ENCODE measurements at regions not wholly inside any gene's neighbourhood (a gene's known extent, or its start where the extent isn't known, plus 50 kb on each side); places are given as distances from the start of the nearest gene placed in this dataset.

- H3K9me3 Mint-ChIP-seq, result peaks cover 7% of the 10 kb centered on the region
- ATAC-seq, result no peak
- H3K27me3 Mint-ChIP-seq, result peaks cover 20% of the 10 kb centered on the region
- H3K36me3 Mint-ChIP-seq, result no peaks in the 10 kb centered on the region
- no peak overlapping the region for H3K4me3 Mint-ChIP-seq
- H3K4me1 Mint-ChIP-seq, result no peaks in the 10 kb centered on the region
- no peak overlapping the region for H3K27ac Mint-ChIP-seq
Measured at GRCh38 chr5:174383210-174384167, 338.0 kb downstream of the NSG2 start.

DNA sequence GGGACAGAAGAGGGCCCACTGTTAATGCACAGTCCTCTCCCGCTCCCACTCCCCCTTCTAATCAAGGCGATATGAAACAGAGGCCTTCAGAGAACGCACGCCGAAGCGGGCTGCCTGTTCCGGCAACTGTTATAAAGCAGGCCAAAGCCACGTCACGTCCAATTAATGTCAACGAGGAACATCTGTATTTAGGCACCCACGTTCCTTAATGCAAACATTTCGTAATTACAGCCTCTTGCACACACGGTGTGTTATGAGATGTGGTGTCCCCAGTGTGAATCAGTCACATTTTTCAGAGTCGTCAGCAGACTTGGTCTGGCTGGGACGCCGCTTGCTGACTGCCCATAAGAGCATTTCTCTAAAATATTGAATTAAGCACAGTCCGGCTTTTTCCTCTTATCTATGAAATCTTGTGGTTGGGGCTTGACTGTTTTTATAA lies 339.0 kb downstream of the NSG2 start:
- H3K36me3 Mint-ChIP-seq, result no peaks in the 10 kb centered on the region
- ATAC-seq, result no peak
- peaks cover 6% of the 10 kb centered on the region for H3K9me3 Mint-ChIP-seq
- H3K27me3 Mint-ChIP-seq, result peaks cover 20% of the 10 kb centered on the region
- no peaks in the 10 kb centered on the region for H3K4me1 Mint-ChIP-seq
- H3K27ac Mint-ChIP-seq, result no peak overlapping the region
- no peak overlapping the region for H3K4me3 Mint-ChIP-seq

GRCh38 chr5:174386306-174386705 lies 338.1 kb upstream of the MSX2 start:
- H3K27ac Mint-ChIP-seq, result no peak overlapping the region
- ATAC-seq, result no peak
- H3K27me3 Mint-ChIP-seq, result peaks cover 20% of the 10 kb centered on the region
- H3K36me3 Mint-ChIP-seq, result no peaks in the 10 kb centered on the region
- H3K4me3 Mint-ChIP-seq, result no peak overlapping the region
- H3K9me3 Mint-ChIP-seq, result no peaks in the 10 kb centered on the region
- H3K4me1 Mint-ChIP-seq, result no peaks in the 10 kb centered on the region

DNA sequence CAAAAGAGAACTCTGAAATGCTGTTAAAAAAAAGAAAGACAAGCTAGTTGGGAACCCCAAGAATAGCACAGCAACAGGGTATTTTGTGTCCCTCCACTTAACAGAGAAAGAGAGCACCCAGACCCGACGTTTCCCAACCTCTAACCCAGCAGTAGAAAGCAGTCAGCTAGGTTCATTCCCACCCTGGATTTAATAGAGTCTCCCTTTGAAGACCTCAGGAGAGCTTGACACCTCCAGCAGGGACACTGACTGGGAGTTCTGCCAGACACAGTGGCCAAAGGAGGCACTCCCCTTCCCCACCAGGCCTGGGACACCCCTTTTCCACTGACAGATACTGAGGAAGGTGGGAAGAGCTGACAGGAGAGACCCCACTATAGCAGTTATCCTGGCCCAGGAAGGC lies 337.5 kb upstream of the MSX2 start:
- no peaks in the 10 kb centered on the region for H3K36me3 Mint-ChIP-seq
- ATAC-seq, result no peak

GRCh38 chr5:174387448-174387847 lies 336.9 kb upstream of the MSX2 start:
- Mint-ChIP-seq H3K4me1 (no peaks in the 10 kb centered on the region), H3K36me3 (no peaks in the 10 kb centered on the region), H3K27ac (no peak overlapping the region), H3K4me3 (no peak overlapping the region), H3K9me3 (no peaks in the 10 kb centered on the region), H3K27me3 (peaks cover 20% of the 10 kb centered on the region)
- no peak for ATAC-seq

More for the DNA sequence above, 337.5 kb upstream of the MSX2 start:
- Mint-ChIP-seq H3K27me3 (peaks cover 20% of the 10 kb centered on the region), H3K4me3 (no peak overlapping the region), H3K9me3 (no peaks in the 10 kb centered on the region), H3K4me1 (no peaks in the 10 kb centered on the region), H3K27ac (no peak overlapping the region)

DNA sequence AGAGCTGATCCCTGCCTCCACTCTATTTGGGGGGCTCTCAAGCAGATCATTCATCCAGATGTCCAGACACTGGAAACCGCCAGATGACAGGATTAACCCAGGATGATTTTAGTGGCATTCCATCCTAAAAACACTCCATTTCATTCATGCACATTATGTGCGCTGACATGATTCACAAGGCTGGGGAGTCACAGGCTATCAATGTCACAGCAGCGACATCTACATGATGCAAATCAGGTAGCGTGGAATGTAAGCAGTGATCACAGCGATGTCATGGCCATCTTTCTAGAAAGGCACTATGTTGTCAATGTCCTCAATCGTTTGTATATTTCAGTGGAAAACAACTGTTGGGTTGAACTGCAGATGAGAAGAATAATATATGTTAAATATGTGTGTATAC lies 331.5 kb upstream of the MSX2 start:
- ATAC-seq, result no peak
- no peak overlapping the region for H3K4me3 Mint-ChIP-seq
- H3K27ac Mint-ChIP-seq, result no peak overlapping the region
- H3K4me1 Mint-ChIP-seq, result no peaks in the 10 kb centered on the region
- H3K27me3 Mint-ChIP-seq, result no peaks in the 10 kb centered on the region
- H3K36me3 Mint-ChIP-seq, result no peaks in the 10 kb centered on the region
- H3K9me3 Mint-ChIP-seq, result no peaks in the 10 kb centered on the region

GRCh38 chr5:174396541-174396940 lies 327.8 kb upstream of the MSX2 start:
- Mint-ChIP-seq H3K9me3 (peaks cover 3% of the 10 kb centered on the region), H3K27ac (no peak overlapping the region), H3K4me3 (no peak overlapping the region), H3K27me3 (no peaks in the 10 kb centered on the region), H3K4me1 (no peaks in the 10 kb centered on the region), H3K36me3 (no peaks in the 10 kb centered on the region)
- no peak for ATAC-seq

GRCh38 chr5:174397206-174397605 lies 327.2 kb upstream of the MSX2 start:
- no peak overlapping the region for H3K4me3 Mint-ChIP-seq
- H3K9me3 Mint-ChIP-seq, result peaks cover 3% of the 10 kb centered on the region
- no peak overlapping the region for H3K27ac Mint-ChIP-seq
- ATAC-seq, result no peak
- H3K4me1 Mint-ChIP-seq, result no peaks in the 10 kb centered on the region
- no peaks in the 10 kb centered on the region for H3K27me3 Mint-ChIP-seq
- H3K36me3 Mint-ChIP-seq, result no peaks in the 10 kb centered on the region

DNA sequence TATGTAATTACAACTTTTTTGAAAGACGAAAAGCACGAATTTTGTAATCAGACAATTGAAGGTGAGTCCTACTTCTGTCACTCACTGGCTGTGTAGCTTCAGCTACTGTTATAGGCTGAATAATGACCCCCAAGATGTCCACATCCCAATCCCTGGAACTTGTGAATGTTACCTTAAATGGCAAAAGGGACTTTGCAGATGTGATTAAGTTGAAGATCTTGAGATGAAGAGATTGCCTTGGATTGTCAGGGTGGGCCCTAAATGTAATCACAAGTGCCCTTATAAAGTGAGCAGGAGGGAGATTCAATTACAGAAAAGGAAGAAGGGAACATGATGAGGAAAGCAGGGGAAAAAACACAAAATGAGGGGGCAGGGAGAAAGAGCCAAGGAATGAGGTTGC lies 326.2 kb upstream of the MSX2 start:
- H3K4me1 Mint-ChIP-seq, result no peaks in the 10 kb centered on the region
- ATAC-seq, result no peak
- H3K27ac Mint-ChIP-seq, result no peak overlapping the region
- no peaks in the 10 kb centered on the region for H3K36me3 Mint-ChIP-seq
- no peak overlapping the region for H3K4me3 Mint-ChIP-seq
- H3K9me3 Mint-ChIP-seq, result peaks cover 3% of the 10 kb centered on the region
- no peaks in the 10 kb centered on the region for H3K27me3 Mint-ChIP-seq

GRCh38 chr5:174399411-174399810 lies 325.0 kb upstream of the MSX2 start:
- no peak overlapping the region for H3K27ac Mint-ChIP-seq

DNA sequence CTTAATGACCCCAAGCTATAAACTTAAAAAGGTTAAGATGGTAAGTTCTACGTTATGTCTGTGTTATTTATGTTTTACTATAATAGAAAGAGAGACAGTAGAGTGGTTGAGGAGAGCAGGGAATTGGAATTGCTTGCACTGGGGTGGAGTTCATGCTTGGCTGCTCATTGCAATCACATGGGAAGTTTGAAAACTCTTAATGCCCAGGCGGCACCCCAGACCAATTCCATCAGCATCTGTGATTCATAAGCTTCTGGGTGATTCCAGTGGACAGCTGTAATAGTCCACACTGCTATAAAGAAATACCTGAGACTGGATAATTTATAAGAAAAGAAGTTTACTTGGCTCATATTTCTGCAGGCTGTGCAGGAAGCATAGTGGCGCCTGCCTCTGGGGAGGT lies 323.9 kb upstream of the MSX2 start:
- Mint-ChIP-seq H3K27ac (no peak overlapping the region), H3K4me3 (no peak overlapping the region), H3K36me3 (no peaks in the 10 kb centered on the region), H3K27me3 (no peaks in the 10 kb centered on the region), H3K4me1 (no peaks in the 10 kb centered on the region), H3K9me3 (peaks cover 5% of the 10 kb centered on the region)
- ATAC-seq, result no peak

More at GRCh38 chr5:174399411-174399810, 325.0 kb upstream of the MSX2 start:
- H3K36me3 Mint-ChIP-seq, result no peaks in the 10 kb centered on the region
- H3K4me3 Mint-ChIP-seq, result no peak overlapping the region
- H3K9me3 Mint-ChIP-seq, result peaks cover 5% of the 10 kb centered on the region
- H3K4me1 Mint-ChIP-seq, result no peaks in the 10 kb centered on the region
- no peaks in the 10 kb centered on the region for H3K27me3 Mint-ChIP-seq
- ATAC-seq, result no peak

GRCh38 chr5:174401793-174402192 lies 322.6 kb upstream of the MSX2 start:
- no peak overlapping the region for H3K27ac Mint-ChIP-seq
- peaks cover 5% of the 10 kb centered on the region for H3K9me3 Mint-ChIP-seq
- ATAC-seq, result no peak
- H3K4me1 Mint-ChIP-seq, result no peaks in the 10 kb centered on the region
- H3K4me3 Mint-ChIP-seq, result no peak overlapping the region
- no peaks in the 10 kb centered on the region for H3K27me3 Mint-ChIP-seq
- H3K36me3 Mint-ChIP-seq, result no peaks in the 10 kb centered on the region

- Mint-ChIP-seq H3K27ac (no peak overlapping the region), H3K36me3 (no peaks in the 10 kb centered on the region), H3K27me3 (no peaks in the 10 kb centered on the region), H3K4me3 (no peak overlapping the region), H3K4me1 (no peaks in the 10 kb centered on the region), H3K9me3 (peaks cover 5% of the 10 kb centered on the region)
- ATAC-seq, result no peak
Measured at GRCh38 chr5:174402222-174402812, 322.1 kb upstream of the MSX2 start.

GRCh38 chr5:174404848-174405247 lies 319.5 kb upstream of the MSX2 start:
- Mint-ChIP-seq H3K36me3 (no peaks in the 10 kb centered on the region), H3K27me3 (no peaks in the 10 kb centered on the region), H3K27ac (no peak overlapping the region), H3K4me1 (no peaks in the 10 kb centered on the region), H3K4me3 (no peak overlapping the region), H3K9me3 (peaks cover 10% of the 10 kb centered on the region)
- peak; percentile 20 for ATAC-seq

GRCh38 chr5:174409070-174409469 lies 315.3 kb upstream of the MSX2 start:
- H3K36me3 Mint-ChIP-seq, result no peaks in the 10 kb centered on the region
- no peak for ATAC-seq
- H3K4me1 Mint-ChIP-seq, result no peaks in the 10 kb centered on the region
- H3K9me3 Mint-ChIP-seq, result peaks cover 10% of the 10 kb centered on the region
- H3K4me3 Mint-ChIP-seq, result no peak overlapping the region
- no peak overlapping the region for H3K27ac Mint-ChIP-seq
- peaks cover 4% of the 10 kb centered on the region for H3K27me3 Mint-ChIP-seq

- no peak overlapping the region for H3K4me3 Mint-ChIP-seq
- peaks cover 7% of the 10 kb centered on the region for H3K27me3 Mint-ChIP-seq
- H3K9me3 Mint-ChIP-seq, result peaks cover 7% of the 10 kb centered on the region
- no peak overlapping the region for H3K27ac Mint-ChIP-seq
- no peak for ATAC-seq
- no peaks in the 10 kb centered on the region for H3K36me3 Mint-ChIP-seq
- no peaks in the 10 kb centered on the region for H3K4me1 Mint-ChIP-seq
Measured at GRCh38 chr5:174409971-174410370, 314.4 kb upstream of the MSX2 start.
